ENCODE measurements at regions not wholly inside any gene's neighbourhood (a gene's known extent, or its start where the extent isn't known, plus 50 kb on each side); places are given as distances from the start of the nearest gene placed in this dataset.

DNA sequence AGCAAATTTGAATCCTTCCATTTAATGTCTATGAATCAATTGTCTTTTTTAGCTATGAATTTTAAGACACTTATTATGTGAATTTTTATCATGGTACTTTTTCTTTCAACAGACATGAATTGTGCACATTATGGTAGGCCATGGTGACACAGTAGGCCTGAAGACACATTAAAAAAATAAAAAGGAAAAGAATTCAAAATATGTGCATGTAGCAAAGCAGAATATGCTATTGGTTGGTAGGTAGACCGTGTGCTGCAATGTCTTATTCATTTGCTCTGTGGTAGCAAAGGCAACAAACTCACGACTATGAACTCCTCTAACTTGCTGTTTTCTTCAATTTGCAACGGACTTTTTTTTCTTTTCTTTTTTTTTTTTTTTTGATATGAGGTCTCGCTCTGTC, 50.0 kb upstream of the EPHA3 start:
- no peak overlapping the region for H3K27ac ChIP-seq
- TF ChIP-seq, protein P1, sequence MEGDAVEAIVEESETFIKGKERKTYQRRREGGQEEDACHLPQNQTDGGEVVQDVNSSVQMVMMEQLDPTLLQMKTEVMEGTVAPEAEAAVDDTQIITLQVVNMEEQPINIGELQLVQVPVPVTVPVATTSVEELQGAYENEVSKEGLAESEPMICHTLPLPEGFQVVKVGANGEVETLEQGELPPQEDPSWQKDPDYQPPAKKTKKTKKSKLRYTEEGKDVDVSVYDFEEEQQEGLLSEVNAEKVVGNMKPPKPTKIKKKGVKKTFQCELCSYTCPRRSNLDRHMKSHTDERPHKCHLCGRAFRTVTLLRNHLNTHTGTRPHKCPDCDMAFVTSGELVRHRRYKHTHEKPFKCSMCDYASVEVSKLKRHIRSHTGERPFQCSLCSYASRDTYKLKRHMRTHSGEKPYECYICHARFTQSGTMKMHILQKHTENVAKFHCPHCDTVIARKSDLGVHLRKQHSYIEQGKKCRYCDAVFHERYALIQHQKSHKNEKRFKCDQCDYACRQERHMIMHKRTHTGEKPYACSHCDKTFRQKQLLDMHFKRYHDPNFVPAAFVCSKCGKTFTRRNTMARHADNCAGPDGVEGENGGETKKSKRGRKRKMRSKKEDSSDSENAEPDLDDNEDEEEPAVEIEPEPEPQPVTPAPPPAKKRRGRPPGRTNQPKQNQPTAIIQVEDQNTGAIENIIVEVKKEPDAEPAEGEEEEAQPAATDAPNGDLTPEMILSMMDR (IDR thresholded peaks at IDR 0.05) = no peak
- no peaks in the 10 kb centered on the region for H3K4me1 ChIP-seq
- WGBS, 2 donors = 85 to 93% methylated on average over 4 of the region's 4 CpGs
- H3K9me3 ChIP-seq = no peaks in the 10 kb centered on the region
- no peak overlapping the region for H3K4me3 ChIP-seq
- DNase-seq = no peak
- no peak for ATAC-seq
- no peaks in the 10 kb centered on the region for H3K27me3 ChIP-seq
- intact Hi-C loops (cut with DNase I) = no loop called here
- H3K36me3 ChIP-seq = no peaks in the 10 kb centered on the region
